H9 (cell line): ENCODE measurements at regions not wholly inside any gene's neighbourhood (a gene's known extent, or its start where the extent isn't known, plus 50 kb on each side); places are given as distances from the start of the nearest gene placed in this dataset.

Experiments
- DNase-seq: peaks from one replicate; pipeline ENCODE4 v3.0.0-alpha.2; 2017
- H2AFZ ChIP-seq: one replicate; pipeline ENCODE4 v1.6.1; 2013; ENCODE audit warnings: mild to moderate bottlenecking, low read length, control low read depth, moderate library complexity
- H2AK5ac ChIP-seq: 2 replicates; pipeline ENCODE4 v1.6.1; 2013; ENCODE audit warnings: low read length, control low read depth, mixed read lengths; ENCODE audit not compliant: insufficient read length
- H2BK120ac ChIP-seq: one replicate; pipeline ENCODE4 v1.6.1; 2013; ENCODE audit warnings: low read depth, mild to moderate bottlenecking, low read length, control low read depth, inconsistent platforms; ENCODE audit not compliant: poor library complexity, severe bottlenecking
- H2BK12ac ChIP-seq: 2 replicates; pipeline ENCODE4 v1.6.1; 2013; ENCODE audit warnings: low read length, control low read depth, mixed read lengths, low read depth; ENCODE audit not compliant: insufficient read length
- H2BK15ac ChIP-seq: 2 replicates; pipeline ENCODE4 v1.6.1; 2013; ENCODE audit warnings: low read depth, low read length, control low read depth
- H2BK20ac ChIP-seq: one replicate; pipeline ENCODE4 v1.6.1; 2013; ENCODE audit warnings: low read depth, mild to moderate bottlenecking, low read length, control low read depth, inconsistent platforms; ENCODE audit not compliant: poor library complexity, severe bottlenecking
- H2BK5ac ChIP-seq: 2 replicates; pipeline ENCODE4 v1.6.1; 2013; ENCODE audit warnings: low read length, control low read depth, mixed read lengths; ENCODE audit not compliant: insufficient read length
- H3K14ac ChIP-seq: 2 replicates; pipeline ENCODE4 v1.6.1; 2013; ENCODE audit warnings: low read length, control low read depth; ENCODE audit not compliant: insufficient read depth
- H3K18ac ChIP-seq: 2 replicates; pipeline ENCODE4 v1.6.1; 2013; ENCODE audit warnings: low read depth, mild to moderate bottlenecking, mixed read lengths, low read length, control low read depth; ENCODE audit not compliant: insufficient read length
- H3K23ac ChIP-seq: 2 replicates; pipeline ENCODE4 v1.6.1; 2013; ENCODE audit warnings: low read length, control low read depth, mixed read lengths, low read depth; ENCODE audit not compliant: insufficient read length
- H3K23me2 ChIP-seq: 2 replicates; pipeline ENCODE4 v1.6.1; 2013; ENCODE audit warnings: low read depth, mild to moderate bottlenecking, mixed read lengths, low read length, control low read depth; ENCODE audit not compliant: insufficient read length, poor library complexity, severe bottlenecking
- H3K27ac ChIP-seq: 2 replicates; pipeline ENCODE4 v1.5.1; 2013; ENCODE audit warnings: low read length, control low read depth, mixed read lengths, low read depth; ENCODE audit not compliant: insufficient read length
- H3K27me3 ChIP-seq: 2 replicates; pipeline ENCODE4 v1.6.1; 2013; ENCODE audit warnings: low read length, control low read depth, inconsistent platforms; ENCODE audit not compliant: insufficient read depth
- H3K4ac ChIP-seq: 2 replicates; pipeline ENCODE4 v1.6.1; 2013; ENCODE audit warnings: low read depth, mild to moderate bottlenecking, control low read depth, inconsistent platforms, low read length, moderate library complexity
- H3K4me1 ChIP-seq: 2 replicates; pipeline ENCODE4 v1.6.1; 2013; ENCODE audit warnings: low read length, control low read depth, inconsistent platforms; ENCODE audit not compliant: insufficient read depth
- H3K4me2 ChIP-seq: 2 replicates; pipeline ENCODE4 v1.6.1; 2013; ENCODE audit warnings: low read length, control low read depth, mixed read lengths; ENCODE audit not compliant: insufficient read length, insufficient read depth
- H3K56ac ChIP-seq: 2 replicates; pipeline ENCODE4 v1.6.1; 2013; ENCODE audit warnings: low read depth, mild to moderate bottlenecking, mixed read lengths, low read length, control low read depth; ENCODE audit not compliant: insufficient read length
- H3K79me1 ChIP-seq: 2 replicates; pipeline ENCODE4 v1.6.1; 2013; ENCODE audit warnings: low read depth, mild to moderate bottlenecking, moderate library complexity, low read length, control low read depth, inconsistent platforms; ENCODE audit not compliant: insufficient read depth, poor library complexity, severe bottlenecking
- H3K79me2 ChIP-seq: 2 replicates; pipeline ENCODE4 v1.6.1; 2013; ENCODE audit warnings: low read length, control low read depth, inconsistent platforms; ENCODE audit not compliant: insufficient read depth
- H3K9ac ChIP-seq: 2 replicates; pipeline ENCODE4 v1.6.1; 2013; ENCODE audit warnings: low read length, control low read depth, mixed read lengths; ENCODE audit not compliant: insufficient read length; ENCODE audit errors: extremely low read depth
- H3K9me3 ChIP-seq: one replicate; pipeline ENCODE4 v1.6.1; 2013; ENCODE audit warnings: low read depth, low read length, inconsistent platforms; ENCODE audit not compliant: control insufficient read depth
- H3T11ph ChIP-seq: one replicate; pipeline ENCODE4 v1.6.1; 2013; ENCODE audit warnings: mild to moderate bottlenecking, low read length, control low read depth, inconsistent platforms
- H4K20me1 ChIP-seq: one replicate; pipeline ENCODE4 v1.6.1; 2013; ENCODE audit not compliant: control insufficient read depth, insufficient read length, insufficient read depth
- H4K5ac ChIP-seq: 2 replicates; pipeline ENCODE4 v1.6.1; 2013; ENCODE audit warnings: low read depth, mild to moderate bottlenecking, mixed read lengths, low read length, control low read depth; ENCODE audit not compliant: insufficient read length
- H4K8ac ChIP-seq: replicated peaks from 2 replicates; pipeline ENCODE4 v1.6.1; 2013; ENCODE audit warnings: low read length, control low read depth, mixed read lengths, low read depth; ENCODE audit not compliant: insufficient read length
- H4K91ac ChIP-seq: 2 replicates; pipeline ENCODE4 v1.6.1; 2013; ENCODE audit warnings: low read depth, mild to moderate bottlenecking, moderate library complexity, mixed read lengths, low read length, control low read depth; ENCODE audit not compliant: insufficient read length
- H3K27ac Mint-ChIP-seq, 3 experiments: 2 replicates in 2 of 3; 3 replicates in 1 of 3; pipeline ENCODE4 v1.8.0; 2020 to 2021; ENCODE audit warnings: mixed read lengths in 3 of 3, mild to moderate bottlenecking in 1 of 3, moderate library complexity in 1 of 3
- H3K27me3 Mint-ChIP-seq: 2 replicates; pipeline ENCODE4 v1.8.0; 2021; ENCODE audit warnings: low read depth, mild to moderate bottlenecking, moderate library complexity, mixed read lengths
- H3K36me3 Mint-ChIP-seq, 3 experiments: 2 replicates in 2 of 3; 3 replicates in 1 of 3; pipeline ENCODE4 v1.8.0; 2020 to 2021; ENCODE audit warnings: low read depth in 3 of 3, mixed read lengths in 3 of 3; ENCODE audit not compliant: insufficient read depth in 1 of 3
- H3K4me1 Mint-ChIP-seq, 2 experiments: 2 replicates each; pipeline ENCODE4 v1.8.0; 2020; ENCODE audit warnings: mixed read lengths in 2 of 2
- H3K4me3 Mint-ChIP-seq, 2 experiments: 2 replicates in 1 of 2; 3 replicates in 1 of 2; pipeline ENCODE4 v1.8.0; 2020 to 2021; ENCODE audit warnings: mild to moderate bottlenecking in 2 of 2, mixed read lengths in 2 of 2, moderate library complexity in 1 of 2
- H3K9me3 Mint-ChIP-seq, 2 experiments: 2 replicates in 1 of 2; 3 replicates in 1 of 2; pipeline ENCODE4 v1.8.0; 2020; ENCODE audit warnings: mild to moderate bottlenecking in 2 of 2, mixed read lengths in 2 of 2, moderate library complexity in 1 of 2
- CTCF ChIP-seq: fragments of 200-600 bp; sonication (generic); conservative IDR thresholded peaks from 3 replicates; pipeline ENCODE4 v1.8.0; 2021; ENCODE audit warnings: antibody characterized with exemption, mild to moderate bottlenecking
- WGBS: extraction: QIAGEN DNeasy Blood & Tissue Kit; methylation state at CpG from one replicate; pipeline ENCODE4 v1.1.7; 2013; ENCODE audit warnings: missing lambda C conversion rate, low lambda C conversion rate, mixed read lengths; ENCODE audit not compliant: insufficient read length; ENCODE audit errors: extremely low coverage; 5-methylcytosine and 5-hydroxymethylcytosine counted together

DNA sequence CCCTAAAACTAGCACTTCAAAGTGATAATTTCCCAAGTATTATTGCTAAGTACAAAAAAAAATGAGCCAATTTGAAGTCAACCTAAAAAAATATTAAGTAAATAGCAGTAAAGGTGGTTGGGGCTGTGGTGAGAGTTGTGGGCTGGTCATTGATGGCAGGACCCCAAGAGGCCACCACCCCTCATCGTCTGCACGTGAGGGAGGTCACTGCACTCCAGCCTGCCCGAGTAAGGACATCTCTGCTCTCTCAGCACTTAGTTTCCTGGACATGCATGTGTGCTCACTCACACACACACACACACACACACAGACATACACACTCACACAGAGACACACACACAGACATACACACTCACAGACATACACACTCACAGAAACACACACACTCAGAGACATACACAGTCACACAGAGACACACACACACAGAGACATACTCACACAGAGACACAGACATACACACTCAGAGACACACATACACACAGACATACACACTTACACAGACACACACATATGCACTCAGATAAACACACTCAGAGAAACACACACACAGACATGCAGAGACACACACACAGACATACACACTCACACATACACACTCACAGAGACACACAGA is 127.2 kb upstream of the SOX1 start:
- peak; percentile 5 for DNase-seq
- no peaks in the 10 kb centered on the region for H3K4me1 ChIP-seq
- no peak overlapping the region for H2BK15ac ChIP-seq
- TF ChIP-seq CTCF: no peak
- no peaks in the 10 kb centered on the region for H3K27me3 ChIP-seq
- H3K27ac ChIP-seq: no peak overlapping the region
- Mint-ChIP-seq H3K27me3 (peaks cover 47% of the 10 kb centered on the region), H3K36me3 (no peaks in the 10 kb centered on the region; a peak in 1 of 7 replicates), H3K27ac (no peak overlapping the region; a peak in 1 of 7 replicates), H3K4me1 (peaks cover 15 to 18% of the 10 kb centered on the region in 2 experiments), H3K9me3 (no peaks in the 10 kb centered on the region; a peak in 1 of 5 replicates), H3K4me3 (no peak overlapping the region; a peak in 1 of 5 replicates)
- no peak overlapping the region for H3K56ac ChIP-seq
- no peaks in the 10 kb centered on the region for H3K79me1 ChIP-seq
- H3K4ac ChIP-seq: no peak overlapping the region
- no peaks in the 10 kb centered on the region for H4K20me1 ChIP-seq
- H2BK5ac ChIP-seq: no peak overlapping the region
- H4K5ac ChIP-seq: no peak overlapping the region
- no peak overlapping the region for H2BK20ac ChIP-seq
- no peak overlapping the region for H4K91ac ChIP-seq
- no CpG with 5 or more reads among the region's 3 CpGs for WGBS
- no peak overlapping the region for H3K4me2 ChIP-seq
- no peak overlapping the region for H3K14ac ChIP-seq
- no peaks in the 10 kb centered on the region for H3K79me2 ChIP-seq
- H3T11ph ChIP-seq: no peak overlapping the region
- H3K18ac ChIP-seq: no peak overlapping the region
- H3K9me3 ChIP-seq: no peaks in the 10 kb centered on the region
- H3K23me2 ChIP-seq: no peaks in the 10 kb centered on the region
- no peak overlapping the region for H3K23ac ChIP-seq
- H3K9ac ChIP-seq: no peak overlapping the region
- H2AK5ac ChIP-seq: no peak overlapping the region
- H2BK120ac ChIP-seq: no peak overlapping the region
- no peak overlapping the region for H4K8ac ChIP-seq
- no peak overlapping the region for H2AFZ ChIP-seq
- no peak overlapping the region for H2BK12ac ChIP-seq
